KMS-11 (cell line): ENCODE measurements at regions not wholly inside any gene's neighbourhood (a gene's known extent, or its start where the extent isn't known, plus 50 kb on each side); places are given as distances from the start of the nearest gene placed in this dataset.

Experiments
- H2AFZ ChIP-seq: fragments of 200-600 bp; sonication (generic); 2 replicates; pipeline ENCODE4 v1.6.1; 2016; ENCODE audit warnings: antibody characterized with exemption, mixed run types, low read depth
- H3K27ac ChIP-seq: fragments of 200-600 bp; sonication (generic); 2 replicates; pipeline ENCODE4 v1.6.1; 2016; ENCODE audit warnings: mild to moderate bottlenecking, mixed run types
- H3K27me3 ChIP-seq: fragments of 200-600 bp; sonication (generic); 2 replicates; pipeline ENCODE4 v1.6.1; 2017; ENCODE audit warnings: mild to moderate bottlenecking, low read depth, mixed run types, moderate library complexity; ENCODE audit not compliant: insufficient read depth
- H3K36me3 ChIP-seq: fragments of 200-600 bp; sonication (generic); 2 replicates; pipeline ENCODE4 v1.6.1; 2017; ENCODE audit warnings: mild to moderate bottlenecking, mixed run types; ENCODE audit not compliant: insufficient read depth
- H3K4me1 ChIP-seq: fragments of 200-600 bp; sonication (generic); 2 replicates; pipeline ENCODE4 v1.6.1; 2016; ENCODE audit warnings: mild to moderate bottlenecking, low read depth, mixed run types; ENCODE audit not compliant: poor library complexity, severe bottlenecking
- H3K4me2 ChIP-seq: fragments of 200-600 bp; sonication (generic); 2 replicates; pipeline ENCODE4 v1.7.0; 2016; ENCODE audit warnings: mild to moderate bottlenecking, mixed run types
- H3K4me3 ChIP-seq: fragments of 200-600 bp; sonication (generic); IDR thresholded peaks from 2 replicates; pipeline ENCODE4 v1.6.1; 2017; ENCODE audit warnings: low read depth, low read length, mixed read lengths; ENCODE audit not compliant: insufficient read depth
- H3K79me2 ChIP-seq: fragments of 200-600 bp; sonication (generic); 2 replicates; pipeline ENCODE4 v1.6.1; 2016; ENCODE audit warnings: low read depth, mixed run types; ENCODE audit not compliant: insufficient read depth
- H3K9ac ChIP-seq: fragments of 200-600 bp; sonication (generic); 2 replicates; pipeline ENCODE4 v1.6.1; 2016; ENCODE audit warnings: mild to moderate bottlenecking, mixed run types
- H4K20me1 ChIP-seq: fragments of 200-600 bp; sonication (generic); 2 replicates; pipeline ENCODE4 v1.6.1; 2016; ENCODE audit warnings: mild to moderate bottlenecking, mixed run types; ENCODE audit not compliant: insufficient read depth
- CTCF ChIP-seq: fragments of 200-600 bp; sonication (generic); conservative IDR thresholded peaks from 2 replicates; pipeline ENCODE4 v1.6.1; 2017; ENCODE audit warnings: low read depth, mild to moderate bottlenecking, antibody characterized with exemption, low read length, moderate library complexity, mixed read lengths

- no peak overlapping the region for H3K4me3 ChIP-seq
- H3K79me2 ChIP-seq, result no peaks in the 10 kb centered on the region
- no peaks in the 10 kb centered on the region for H4K20me1 ChIP-seq
- no peak overlapping the region for H2AFZ ChIP-seq
- H3K36me3 ChIP-seq, result no peaks in the 10 kb centered on the region
- H3K27me3 ChIP-seq, result no peaks in the 10 kb centered on the region
- H3K4me1 ChIP-seq, result no peaks in the 10 kb centered on the region
- no peak for TF ChIP-seq CTCF
- no peak overlapping the region for H3K9ac ChIP-seq
- no peak overlapping the region for H3K4me2 ChIP-seq
- H3K27ac ChIP-seq, result no peak overlapping the region
Measured at GRCh38 chr1:166514067-166514466, 325.2 kb upstream of the POGK start.

- H3K4me2 ChIP-seq, result no peak overlapping the region
- H3K9ac ChIP-seq, result no peak overlapping the region
- H3K79me2 ChIP-seq, result no peaks in the 10 kb centered on the region
- H3K27ac ChIP-seq, result no peak overlapping the region
- H2AFZ ChIP-seq, result no peak overlapping the region
- no peaks in the 10 kb centered on the region for H3K27me3 ChIP-seq
- no peak overlapping the region for H3K4me3 ChIP-seq
- no peaks in the 10 kb centered on the region for H4K20me1 ChIP-seq
- TF ChIP-seq CTCF, result no peak
- no peaks in the 10 kb centered on the region for H3K4me1 ChIP-seq
- H3K36me3 ChIP-seq, result no peaks in the 10 kb centered on the region
Measured at GRCh38 chr1:166527752-166528151, 311.5 kb upstream of the POGK start.

- no peaks in the 10 kb centered on the region for H4K20me1 ChIP-seq
- H3K4me2 ChIP-seq, result no peak overlapping the region
- H3K27ac ChIP-seq, result no peak overlapping the region
- H3K9ac ChIP-seq, result no peak overlapping the region
- H3K27me3 ChIP-seq, result no peaks in the 10 kb centered on the region
- H3K4me3 ChIP-seq, result no peak overlapping the region
- H3K4me1 ChIP-seq, result no peaks in the 10 kb centered on the region
- H2AFZ ChIP-seq, result no peak overlapping the region
- TF ChIP-seq CTCF, result no peak
- no peaks in the 10 kb centered on the region for H3K36me3 ChIP-seq
- H3K79me2 ChIP-seq, result no peaks in the 10 kb centered on the region
Measured at GRCh38 chr1:166538646-166539045, 300.6 kb upstream of the POGK start.

GRCh38 chr1:166544036-166544435 lies 295.2 kb upstream of the POGK start:
- Histone ChIP-seq H3K9ac (no peak overlapping the region), H3K27me3 (no peaks in the 10 kb centered on the region), H2AFZ (no peak overlapping the region), H3K36me3 (no peaks in the 10 kb centered on the region), H3K4me2 (no peak overlapping the region), H3K4me1 (no peaks in the 10 kb centered on the region), H3K4me3 (no peak overlapping the region), H3K79me2 (no peaks in the 10 kb centered on the region), H4K20me1 (no peaks in the 10 kb centered on the region), H3K27ac (no peak overlapping the region)
- no peak for TF ChIP-seq CTCF

- Histone ChIP-seq H2AFZ (no peak overlapping the region), H3K4me1 (no peaks in the 10 kb centered on the region), H3K4me3 (no peak overlapping the region), H3K27me3 (no peaks in the 10 kb centered on the region), H3K4me2 (no peak overlapping the region), H3K9ac (no peak overlapping the region), H3K36me3 (no peaks in the 10 kb centered on the region), H3K79me2 (no peaks in the 10 kb centered on the region), H4K20me1 (no peaks in the 10 kb centered on the region), H3K27ac (no peak overlapping the region)
- TF ChIP-seq CTCF, result no peak
Measured at GRCh38 chr1:166544561-166544960, 294.7 kb upstream of the POGK start.
